CD4-positive, alpha-beta T cell treated with Interleukin-4 for 1 hour (primary cell): ENCODE measurements at regions not wholly inside any gene's neighbourhood (a gene's known extent, or its start where the extent isn't known, plus 50 kb on each side); places are given as distances from the start of the nearest gene placed in this dataset.
"Not testable (repeated sequence)": the region's sequence is repeated elsewhere in the genome, so short reads cannot be mapped to it uniquely, and the experiment has no call there.

Source experiments
- DNase-seq, 2 donors: peaks; one replicate each; pipeline ENCODE4 v3.0.0-alpha.2; 2020 to 2022

DNA sequence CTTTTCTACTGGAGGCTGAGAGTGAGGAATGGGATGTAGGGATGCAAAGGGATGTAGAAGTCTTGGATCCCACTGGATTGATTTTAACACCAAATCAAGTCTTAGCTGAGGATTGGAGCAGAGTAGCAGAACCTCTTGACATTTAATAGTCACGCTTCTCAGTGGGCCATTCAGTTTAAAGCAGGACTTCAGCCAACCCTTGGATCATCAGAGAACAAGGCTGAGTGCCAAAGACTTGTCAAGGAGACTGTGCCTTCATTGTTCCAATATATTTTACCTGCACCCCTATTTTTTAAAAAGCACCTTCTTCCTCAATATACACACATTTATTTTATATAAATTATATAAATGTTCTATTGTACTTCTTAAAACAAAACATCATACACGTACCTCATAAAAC lies 242.4 kb upstream of the ST6GAL2 start:
- DNase-seq, result no peak

DNA sequence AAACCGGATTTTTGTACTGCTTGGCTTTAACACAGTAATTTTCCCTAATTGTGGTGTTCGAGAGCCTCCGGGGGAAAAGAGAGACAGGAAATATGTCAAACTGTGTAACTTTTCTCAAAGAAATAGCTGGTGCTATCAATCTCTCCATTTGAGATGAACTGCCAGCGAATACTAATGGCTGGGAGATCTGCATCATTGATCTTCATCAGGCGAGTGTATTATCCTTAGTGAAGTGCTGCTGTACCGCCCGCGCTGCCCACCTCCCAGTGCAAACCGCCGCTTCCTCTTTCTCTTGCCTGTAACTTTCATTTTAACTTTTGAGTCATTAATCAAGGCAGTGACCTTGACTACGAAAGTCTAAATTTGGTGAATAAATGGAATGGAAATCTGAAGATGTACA lies 246.1 kb upstream of the ST6GAL2 start:
- DNase-seq, result peak in 1 of 2 donors; percentile 0

DNA sequence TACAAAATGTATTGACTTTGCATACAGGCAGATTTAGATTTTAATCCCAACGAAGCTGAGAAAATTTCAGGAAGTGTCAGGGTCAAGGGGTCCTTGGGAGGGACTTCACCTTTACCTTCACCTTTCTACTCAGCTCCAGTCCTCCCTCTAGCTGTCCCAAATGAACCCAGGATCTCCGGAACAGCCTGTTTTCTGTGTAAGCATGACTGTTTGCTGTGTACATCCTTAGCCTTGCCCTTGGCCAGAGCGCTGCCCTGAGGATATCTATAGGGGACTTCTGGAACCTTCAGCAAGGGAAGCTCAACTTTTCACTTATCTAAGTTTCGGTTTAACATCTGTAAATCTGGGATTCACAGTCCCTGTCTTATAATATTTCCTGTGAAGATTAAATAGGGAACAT lies 246.8 kb upstream of the ST6GAL2 start:
- no peak for DNase-seq

GRCh38 chr2:107133412-107133811 lies 247.4 kb upstream of the ST6GAL2 start:
- no peak for DNase-seq

- DNase-seq, result no peak
Measured at GRCh38 chr2:107136733-107137132, 250.8 kb upstream of the ST6GAL2 start.

GRCh38 chr2:107137706-107138105 lies 251.7 kb upstream of the ST6GAL2 start:
- no peak for DNase-seq

DNA sequence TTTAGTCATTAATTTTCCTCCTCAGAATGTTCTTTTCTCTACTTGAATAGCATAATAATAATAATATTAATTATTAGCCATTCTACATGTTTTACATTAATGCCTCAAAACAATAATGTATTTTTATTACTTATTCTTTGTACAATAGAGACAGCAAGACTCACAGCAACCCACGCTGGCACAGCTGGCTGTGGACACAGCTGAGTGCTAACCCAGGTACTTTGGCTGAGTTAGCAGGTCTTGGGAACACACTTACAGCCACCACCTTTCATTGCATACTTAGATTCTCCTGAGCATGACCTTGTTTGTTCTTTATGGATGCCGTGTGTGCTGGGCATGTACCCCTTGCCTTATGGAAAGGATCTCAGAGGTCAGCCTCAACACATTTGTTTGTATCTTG lies 260.2 kb upstream of the ST6GAL2 start:
- DNase-seq, result no peak

DNA sequence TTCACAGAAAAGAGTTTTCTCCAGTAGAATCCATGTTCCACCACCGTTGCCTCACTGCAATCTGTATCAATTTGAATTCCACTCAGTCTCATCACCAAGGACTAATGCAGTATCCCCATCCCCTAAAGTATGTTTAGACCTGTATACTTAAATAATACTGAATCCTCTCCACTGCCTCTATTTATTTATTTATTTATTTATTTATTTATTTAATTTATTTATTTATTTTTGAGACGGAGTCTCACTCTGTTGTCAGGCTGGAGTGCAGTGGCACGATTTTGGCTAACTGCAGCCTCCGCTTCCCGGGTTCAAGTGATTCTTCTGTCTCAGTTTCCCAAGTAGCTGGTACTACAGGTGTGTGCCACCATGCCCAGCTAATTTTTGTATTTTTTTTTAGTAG lies 260.7 kb upstream of the ST6GAL2 start:
- DNase-seq, result not testable (repeated sequence)

DNA sequence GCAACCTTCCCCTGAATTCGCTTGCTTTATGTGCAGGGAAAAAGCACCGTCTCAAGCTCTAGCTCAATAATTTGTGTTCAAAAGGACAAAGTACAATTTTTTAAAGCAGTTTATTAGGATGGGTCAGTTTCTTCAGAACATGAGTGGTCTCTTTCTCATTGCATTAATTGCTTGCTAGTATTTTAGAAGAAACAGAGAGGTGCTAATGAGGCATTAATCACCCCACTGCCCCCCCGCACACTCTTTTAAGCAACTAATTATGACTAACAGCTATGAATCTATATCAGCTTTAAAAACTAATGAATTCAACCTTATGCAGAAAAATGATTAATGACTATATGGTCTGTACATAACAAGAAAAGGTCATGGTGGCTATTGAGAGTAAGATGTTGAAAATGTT lies 262.1 kb upstream of the ST6GAL2 start:
- no peak for DNase-seq

- DNase-seq, result no peak
Measured at GRCh38 chr2:107148496-107148895, 262.5 kb upstream of the ST6GAL2 start.

DNA sequence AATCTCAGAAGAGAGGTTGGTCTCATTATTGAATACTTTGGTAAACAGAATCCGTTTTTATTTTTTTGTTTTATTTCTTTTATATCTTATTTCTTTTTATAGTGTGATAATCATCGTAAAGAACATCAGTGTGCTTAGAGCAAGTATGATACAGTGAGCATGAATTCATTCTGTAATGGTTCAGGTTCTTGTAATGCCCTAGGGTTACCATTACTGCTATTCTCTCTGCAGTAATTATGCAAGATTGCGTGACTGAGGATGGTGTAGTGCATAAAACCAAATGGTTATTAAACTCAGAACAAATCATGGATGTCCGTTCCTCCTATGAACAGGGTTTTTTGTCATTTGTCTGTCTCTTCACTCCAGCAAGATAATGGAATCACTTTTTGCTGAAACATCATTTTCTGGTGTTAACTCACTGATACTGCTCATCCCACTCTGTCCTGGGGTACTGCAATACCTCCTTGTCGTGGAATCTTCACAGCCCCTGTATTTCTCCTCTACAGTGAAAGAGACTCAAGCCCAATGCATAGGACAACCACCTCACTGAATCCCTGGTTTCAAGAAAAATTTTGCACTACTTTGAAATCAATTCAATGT lies 274.8 kb upstream of the ST6GAL2 start:
- DNase-seq, result no peak

GRCh38 chr2:107168141-107168540 lies 282.2 kb upstream of the ST6GAL2 start:
- no peak for DNase-seq

DNA sequence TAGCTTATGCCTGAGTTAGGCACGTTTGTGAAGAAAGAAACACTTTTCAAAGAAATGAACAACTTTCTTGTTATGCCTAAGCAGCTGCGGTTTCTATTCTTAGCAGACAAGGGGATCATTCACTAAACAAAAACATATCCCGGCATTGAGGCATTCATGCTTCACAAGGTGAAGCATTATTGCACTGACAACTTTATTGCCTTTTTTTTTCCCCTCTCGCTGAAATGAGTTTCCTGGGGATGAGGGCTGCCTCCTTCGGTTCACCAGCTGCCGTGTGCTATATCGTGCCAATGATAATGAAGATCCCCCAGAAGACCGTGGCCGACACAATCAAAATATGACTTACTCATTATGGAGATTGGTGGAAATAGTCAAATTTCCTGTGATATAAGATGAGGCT lies 288.2 kb upstream of the ST6GAL2 start:
- DNase-seq, result no peak

GRCh38 chr2:107182981-107183380 lies 297.0 kb upstream of the ST6GAL2 start:
- DNase-seq, result no peak

DNA sequence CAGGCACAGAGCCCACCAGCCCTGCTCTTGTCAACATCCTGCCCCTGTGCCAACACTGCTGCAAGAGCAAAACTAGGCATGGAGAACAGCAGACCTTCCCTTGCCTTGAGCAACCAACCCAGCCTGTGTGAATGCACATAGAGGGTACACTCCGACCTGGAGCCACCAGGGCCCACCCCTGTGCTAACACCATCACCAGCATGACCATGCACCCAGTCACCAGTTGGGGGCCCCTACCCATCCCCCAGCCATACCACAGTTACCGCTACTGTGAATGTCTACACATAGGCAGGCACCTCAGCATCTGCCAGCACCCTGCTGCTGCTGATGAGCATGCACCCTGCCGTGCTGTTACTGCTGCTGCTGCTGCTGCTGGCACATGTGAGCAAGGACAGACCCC lies 301.9 kb upstream of the ST6GAL2 start:
- DNase-seq, result no peak

DNA sequence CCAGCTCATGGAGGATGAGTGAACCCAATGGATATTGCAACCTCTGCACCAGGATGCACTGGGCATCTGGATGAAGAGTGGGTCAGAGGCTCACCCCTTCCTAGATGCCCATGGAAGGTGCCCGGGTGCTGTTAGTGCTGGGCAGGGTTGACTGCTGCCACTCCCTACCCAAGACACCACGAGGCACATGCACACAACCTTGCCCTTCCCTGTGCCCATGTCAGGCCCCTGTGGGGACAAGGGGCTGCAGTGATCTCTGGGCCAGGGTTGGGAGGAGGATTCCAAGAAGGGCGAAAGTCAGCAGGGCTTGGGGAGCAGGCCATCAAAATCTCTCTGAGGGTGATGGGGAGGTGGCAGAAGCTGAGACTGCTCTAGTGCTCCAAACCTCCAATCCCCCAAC lies 309.7 kb upstream of the ST6GAL2 start:
- no peak for DNase-seq

- no peak for DNase-seq
Measured at GRCh38 chr2:107197594-107198294, 311.8 kb upstream of the ST6GAL2 start.

- no peak for DNase-seq
Measured at GRCh38 chr2:107202962-107203591, 317.1 kb upstream of the ST6GAL2 start.

GRCh38 chr2:107215401-107216350 lies 329.7 kb upstream of the ST6GAL2 start:
- no peak for DNase-seq

DNA sequence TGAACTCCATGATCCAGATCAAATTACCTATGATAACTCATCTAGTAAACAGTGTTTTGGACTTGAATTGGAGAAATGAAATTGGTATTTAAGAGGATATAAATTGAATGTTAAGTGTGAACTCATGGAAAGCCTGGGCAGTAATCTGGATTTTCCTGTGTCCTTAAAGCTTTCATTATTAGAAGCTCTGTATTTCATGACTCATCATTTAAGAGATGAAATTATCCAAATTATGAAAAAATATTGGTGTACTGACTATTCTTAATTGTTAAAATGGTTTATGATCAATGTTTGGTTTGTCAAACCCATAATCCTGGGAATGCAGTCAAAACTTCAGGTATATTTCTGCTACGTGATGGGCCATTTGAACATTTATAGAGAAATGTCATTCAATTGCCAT lies 332.2 kb upstream of the ST6GAL2 start:
- no peak for DNase-seq

DNA sequence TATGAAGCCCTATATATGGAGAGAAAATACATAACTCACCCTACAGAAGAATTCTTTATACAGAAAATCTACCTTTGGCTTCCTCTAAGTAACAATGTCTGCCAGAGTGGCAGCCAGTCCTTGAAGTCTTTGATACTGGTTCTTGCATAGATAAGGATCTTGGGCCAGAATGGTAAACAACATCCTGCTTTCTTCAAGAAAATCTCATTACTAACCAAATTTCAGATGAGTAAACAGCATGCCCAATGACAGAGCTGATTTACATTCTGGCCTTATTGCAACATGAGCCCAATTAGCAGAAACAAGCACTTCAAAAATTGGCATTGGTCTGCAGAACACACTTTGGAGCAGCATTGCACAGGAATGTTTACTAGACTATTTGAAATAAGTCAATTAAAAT lies 336.5 kb upstream of the ST6GAL2 start:
- no peak for DNase-seq

DNA sequence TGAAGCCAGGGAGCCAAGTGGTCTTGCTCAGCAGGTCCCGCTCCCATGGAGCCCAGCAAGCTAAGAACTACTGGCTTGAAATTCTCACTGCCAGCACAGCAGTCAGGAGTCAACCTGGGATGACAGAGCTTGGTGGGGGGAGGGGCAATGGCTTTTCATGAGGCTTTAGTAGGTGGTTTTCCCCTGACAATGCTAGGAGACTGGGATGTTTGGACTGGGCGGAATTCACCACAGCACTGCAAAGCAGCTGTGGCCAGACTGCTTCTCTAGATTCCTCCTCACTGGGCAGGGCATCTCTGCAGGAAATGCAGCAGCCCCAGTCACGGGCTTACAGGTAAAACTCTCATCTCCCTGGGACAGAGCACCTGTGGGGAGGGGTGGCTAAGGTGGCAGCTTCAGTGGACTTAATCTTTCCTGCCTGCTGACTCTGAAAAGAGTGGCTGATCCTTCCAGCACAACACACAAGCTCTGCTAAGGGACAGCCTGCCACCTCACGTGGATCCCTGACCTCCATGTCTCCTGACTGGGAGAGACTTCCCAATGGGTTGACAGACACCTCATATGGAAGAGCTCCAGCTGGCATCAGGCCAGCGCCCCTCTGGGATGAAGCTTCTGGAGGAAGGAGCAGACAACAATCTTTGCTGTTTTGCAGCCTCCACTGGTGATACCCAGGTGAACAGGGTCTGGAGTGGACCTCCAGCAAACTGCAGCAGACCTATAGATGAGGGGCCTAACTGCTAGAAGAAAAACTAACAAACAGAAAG lies 349.7 kb upstream of the ST6GAL2 start:
- DNase-seq, result no peak

DNA sequence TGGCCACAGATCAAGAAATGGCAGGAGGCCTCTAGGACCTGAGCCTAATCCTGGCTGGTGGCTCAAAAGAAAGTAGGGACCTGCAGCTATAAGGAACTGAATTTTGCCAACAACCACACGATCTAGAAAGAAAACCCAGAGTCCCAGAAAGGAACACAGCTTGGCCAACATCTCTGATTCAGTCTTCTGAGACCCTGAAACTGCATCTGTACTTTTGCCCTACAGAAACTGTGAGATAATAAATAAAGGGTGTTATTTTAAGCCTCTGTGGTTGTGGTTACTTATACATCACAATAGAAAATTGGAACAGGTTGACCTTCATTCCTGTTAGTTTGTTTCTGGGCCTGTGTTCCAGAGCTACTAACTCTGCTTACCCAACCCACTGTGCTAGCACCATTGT lies 356.8 kb upstream of the ST6GAL2 start:
- DNase-seq, result no peak
